ENCODE measurements at regions not wholly inside any gene's neighbourhood (a gene's known extent, or its start where the extent isn't known, plus 50 kb on each side); places are given as distances from the start of the nearest gene placed in this dataset.

DNA sequence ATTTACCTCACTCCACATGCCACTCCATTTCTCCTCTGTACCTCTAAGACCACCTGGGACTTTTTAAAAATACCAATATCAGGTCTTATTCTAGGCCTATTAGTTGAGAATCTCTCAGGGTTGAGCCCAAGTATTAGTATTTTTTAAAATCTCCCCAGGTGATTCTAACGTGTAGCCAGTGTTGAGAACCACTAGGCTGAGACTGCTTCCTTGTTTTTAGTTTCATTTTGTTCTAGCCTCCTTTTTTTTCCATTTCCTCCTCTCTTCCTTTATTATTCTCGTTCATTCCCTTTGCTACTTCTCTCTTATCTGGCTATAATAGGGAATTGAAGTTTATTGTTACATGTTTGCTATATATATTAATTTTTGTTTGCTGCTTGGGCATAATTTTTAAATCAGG lies 217.8 kb upstream of the CD96 start:
- no peaks in the 10 kb centered on the region for H3K27me3 ChIP-seq (ENCODE audit: control insufficient read depth in 4 of 4, insufficient read depth in 4 of 4, low read length in 3 of 4)
- no peaks in the 10 kb centered on the region for H3K36me3 ChIP-seq (ENCODE audit: control insufficient read depth in 4 of 4, insufficient read depth in 3 of 4, low read depth in 1 of 4, low read length in 3 of 4)
- no peak for DNase-seq (ENCODE audit: low spot score)
- TF ChIP-seq TAF1 (conservative IDR thresholded peaks at IDR 0.05) (no peak), YY1 (IDR thresholded peaks at IDR 0.05) (no peak), EGR1 (IDR thresholded peaks at IDR 0.05; ENCODE audit: low read depth in 2 of 2) (no peak), NR2F2 (IDR thresholded peaks at IDR 0.05) (no peak), RXRA (IDR thresholded peaks at IDR 0.05) (no peak), SP1 (IDR thresholded peaks at IDR 0.05) (no peak), GABPA (IDR thresholded peaks at IDR 0.05 in 1 of 2, conservative IDR thresholded peaks at IDR 0.05 in 1 of 2) (no peak), FOXA1 (IDR thresholded peaks at IDR 0.05) (no peak), HNF4G (IDR thresholded peaks at IDR 0.05) (no peak), RAD21 (IDR thresholded peaks at IDR 0.05) (no peak), JUND (IDR thresholded peaks at IDR 0.05) (no peak), HNF4A (conservative IDR thresholded peaks at IDR 0.05) (no peak), FOXA2 (IDR thresholded peaks at IDR 0.05) (no peak)
- TF ChIP-seq, protein P1, sequence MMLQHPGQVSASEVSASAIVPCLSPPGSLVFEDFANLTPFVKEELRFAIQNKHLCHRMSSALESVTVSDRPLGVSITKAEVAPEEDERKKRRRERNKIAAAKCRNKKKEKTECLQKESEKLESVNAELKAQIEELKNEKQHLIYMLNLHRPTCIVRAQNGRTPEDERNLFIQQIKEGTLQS (IDR thresholded peaks at IDR 0.05): no peak
- TF ChIP-seq, protein P2, sequence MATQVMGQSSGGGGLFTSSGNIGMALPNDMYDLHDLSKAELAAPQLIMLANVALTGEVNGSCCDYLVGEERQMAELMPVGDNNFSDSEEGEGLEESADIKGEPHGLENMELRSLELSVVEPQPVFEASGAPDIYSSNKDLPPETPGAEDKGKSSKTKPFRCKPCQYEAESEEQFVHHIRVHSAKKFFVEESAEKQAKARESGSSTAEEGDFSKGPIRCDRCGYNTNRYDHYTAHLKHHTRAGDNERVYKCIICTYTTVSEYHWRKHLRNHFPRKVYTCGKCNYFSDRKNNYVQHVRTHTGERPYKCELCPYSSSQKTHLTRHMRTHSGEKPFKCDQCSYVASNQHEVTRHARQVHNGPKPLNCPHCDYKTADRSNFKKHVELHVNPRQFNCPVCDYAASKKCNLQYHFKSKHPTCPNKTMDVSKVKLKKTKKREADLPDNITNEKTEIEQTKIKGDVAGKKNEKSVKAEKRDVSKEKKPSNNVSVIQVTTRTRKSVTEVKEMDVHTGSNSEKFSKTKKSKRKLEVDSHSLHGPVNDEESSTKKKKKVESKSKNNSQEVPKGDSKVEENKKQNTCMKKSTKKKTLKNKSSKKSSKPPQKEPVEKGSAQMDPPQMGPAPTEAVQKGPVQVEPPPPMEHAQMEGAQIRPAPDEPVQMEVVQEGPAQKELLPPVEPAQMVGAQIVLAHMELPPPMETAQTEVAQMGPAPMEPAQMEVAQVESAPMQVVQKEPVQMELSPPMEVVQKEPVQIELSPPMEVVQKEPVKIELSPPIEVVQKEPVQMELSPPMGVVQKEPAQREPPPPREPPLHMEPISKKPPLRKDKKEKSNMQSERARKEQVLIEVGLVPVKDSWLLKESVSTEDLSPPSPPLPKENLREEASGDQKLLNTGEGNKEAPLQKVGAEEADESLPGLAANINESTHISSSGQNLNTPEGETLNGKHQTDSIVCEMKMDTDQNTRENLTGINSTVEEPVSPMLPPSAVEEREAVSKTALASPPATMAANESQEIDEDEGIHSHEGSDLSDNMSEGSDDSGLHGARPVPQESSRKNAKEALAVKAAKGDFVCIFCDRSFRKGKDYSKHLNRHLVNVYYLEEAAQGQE (IDR thresholded peaks at IDR 0.05): no peak
- TF ChIP-seq, protein P3, sequence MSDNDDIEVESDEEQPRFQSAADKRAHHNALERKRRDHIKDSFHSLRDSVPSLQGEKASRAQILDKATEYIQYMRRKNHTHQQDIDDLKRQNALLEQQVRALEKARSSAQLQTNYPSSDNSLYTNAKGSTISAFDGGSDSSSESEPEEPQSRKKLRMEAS (IDR thresholded peaks at IDR 0.05): no peak
- TF ChIP-seq, protein P4, sequence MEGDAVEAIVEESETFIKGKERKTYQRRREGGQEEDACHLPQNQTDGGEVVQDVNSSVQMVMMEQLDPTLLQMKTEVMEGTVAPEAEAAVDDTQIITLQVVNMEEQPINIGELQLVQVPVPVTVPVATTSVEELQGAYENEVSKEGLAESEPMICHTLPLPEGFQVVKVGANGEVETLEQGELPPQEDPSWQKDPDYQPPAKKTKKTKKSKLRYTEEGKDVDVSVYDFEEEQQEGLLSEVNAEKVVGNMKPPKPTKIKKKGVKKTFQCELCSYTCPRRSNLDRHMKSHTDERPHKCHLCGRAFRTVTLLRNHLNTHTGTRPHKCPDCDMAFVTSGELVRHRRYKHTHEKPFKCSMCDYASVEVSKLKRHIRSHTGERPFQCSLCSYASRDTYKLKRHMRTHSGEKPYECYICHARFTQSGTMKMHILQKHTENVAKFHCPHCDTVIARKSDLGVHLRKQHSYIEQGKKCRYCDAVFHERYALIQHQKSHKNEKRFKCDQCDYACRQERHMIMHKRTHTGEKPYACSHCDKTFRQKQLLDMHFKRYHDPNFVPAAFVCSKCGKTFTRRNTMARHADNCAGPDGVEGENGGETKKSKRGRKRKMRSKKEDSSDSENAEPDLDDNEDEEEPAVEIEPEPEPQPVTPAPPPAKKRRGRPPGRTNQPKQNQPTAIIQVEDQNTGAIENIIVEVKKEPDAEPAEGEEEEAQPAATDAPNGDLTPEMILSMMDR (IDR thresholded peaks at IDR 0.05; ENCODE audit: low read depth, low read length, missing input control): no peak
- TF ChIP-seq, protein P5, sequence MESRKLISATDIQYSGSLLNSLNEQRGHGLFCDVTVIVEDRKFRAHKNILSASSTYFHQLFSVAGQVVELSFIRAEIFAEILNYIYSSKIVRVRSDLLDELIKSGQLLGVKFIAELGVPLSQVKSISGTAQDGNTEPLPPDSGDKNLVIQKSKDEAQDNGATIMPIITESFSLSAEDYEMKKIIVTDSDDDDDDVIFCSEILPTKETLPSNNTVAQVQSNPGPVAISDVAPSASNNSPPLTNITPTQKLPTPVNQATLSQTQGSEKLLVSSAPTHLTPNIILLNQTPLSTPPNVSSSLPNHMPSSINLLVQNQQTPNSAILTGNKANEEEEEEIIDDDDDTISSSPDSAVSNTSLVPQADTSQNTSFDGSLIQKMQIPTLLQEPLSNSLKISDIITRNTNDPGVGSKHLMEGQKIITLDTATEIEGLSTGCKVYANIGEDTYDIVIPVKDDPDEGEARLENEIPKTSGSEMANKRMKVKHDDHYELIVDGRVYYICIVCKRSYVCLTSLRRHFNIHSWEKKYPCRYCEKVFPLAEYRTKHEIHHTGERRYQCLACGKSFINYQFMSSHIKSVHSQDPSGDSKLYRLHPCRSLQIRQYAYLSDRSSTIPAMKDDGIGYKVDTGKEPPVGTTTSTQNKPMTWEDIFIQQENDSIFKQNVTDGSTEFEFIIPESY (IDR thresholded peaks at IDR 0.05): no peak
- no peak overlapping the region for H3K27ac ChIP-seq (ENCODE audit: low read depth in 1 of 2, low read length in 2 of 2)
- H3K9ac ChIP-seq (ENCODE audit: low read depth in 1 of 2, low read length in 2 of 2): no peak overlapping the region
- H3K4me3 ChIP-seq (ENCODE audit: low read depth in 1 of 3, low read length in 3 of 3): no peak overlapping the region
- H3K9me3 ChIP-seq (ENCODE audit: control insufficient read depth in 4 of 4, low read length in 3 of 4): no peaks in the 10 kb centered on the region
- 50% methylated on average over 2 of the region's 2 CpGs for WGBS
- H3K4me1 ChIP-seq (ENCODE audit: control insufficient read depth in 4 of 4, insufficient read depth in 4 of 4, low read length in 3 of 4): peaks cover 0 to 7% (median 5%) of the 10 kb centered on the region in 4 donors
